Glutamatergic neuron (in vitro differentiated cells): ENCODE measurements at regions not wholly inside any gene's neighbourhood (a gene's known extent, or its start where the extent isn't known, plus 50 kb on each side); places are given as distances from the start of the nearest gene placed in this dataset.

Experiments used
- DNase-seq: peaks from one replicate; pipeline ENCODE4 v3.0.0; 2022
- H3K27ac Mint-ChIP-seq: one replicate; pipeline ENCODE4 v1.8.0; 2020; ENCODE audit warnings: mild to moderate bottlenecking, mixed read lengths, inconsistent platforms; ENCODE audit not compliant: unreplicated experiment
- H3K27me3 Mint-ChIP-seq: one replicate; pipeline ENCODE4 v1.8.0; 2020; ENCODE audit warnings: mild to moderate bottlenecking, moderate library complexity, mixed read lengths, inconsistent platforms; ENCODE audit not compliant: unreplicated experiment
- H3K36me3 Mint-ChIP-seq: one replicate; pipeline ENCODE4 v1.8.0; 2020; ENCODE audit warnings: mild to moderate bottlenecking, mixed read lengths, inconsistent platforms; ENCODE audit not compliant: unreplicated experiment
- H3K4me1 Mint-ChIP-seq: one replicate; pipeline ENCODE4 v1.8.0; 2020; ENCODE audit warnings: mild to moderate bottlenecking, low read depth, mixed read lengths, inconsistent platforms; ENCODE audit not compliant: unreplicated experiment
- H3K4me3 Mint-ChIP-seq: one replicate; pipeline ENCODE4 v1.8.0; 2020; ENCODE audit warnings: mild to moderate bottlenecking, mixed read lengths, inconsistent platforms; ENCODE audit not compliant: unreplicated experiment
- H3K9me3 Mint-ChIP-seq: one replicate; pipeline ENCODE4 v1.8.0; 2020; ENCODE audit warnings: mild to moderate bottlenecking, moderate library complexity, mixed read lengths, inconsistent platforms; ENCODE audit not compliant: unreplicated experiment
- TF ChIP-seq, protein P1 (sequence below): fragments of 200-600 bp; sonication (generic); IDR thresholded peaks from one replicate; pipeline ENCODE4 v1.5.0; 2021; ENCODE audit not compliant: partially characterized antibody, unreplicated experiment

- H3K27ac Mint-ChIP-seq, result no peak overlapping the region
- no peaks in the 10 kb centered on the region for H3K4me1 Mint-ChIP-seq
- TF ChIP-seq, protein P1, sequence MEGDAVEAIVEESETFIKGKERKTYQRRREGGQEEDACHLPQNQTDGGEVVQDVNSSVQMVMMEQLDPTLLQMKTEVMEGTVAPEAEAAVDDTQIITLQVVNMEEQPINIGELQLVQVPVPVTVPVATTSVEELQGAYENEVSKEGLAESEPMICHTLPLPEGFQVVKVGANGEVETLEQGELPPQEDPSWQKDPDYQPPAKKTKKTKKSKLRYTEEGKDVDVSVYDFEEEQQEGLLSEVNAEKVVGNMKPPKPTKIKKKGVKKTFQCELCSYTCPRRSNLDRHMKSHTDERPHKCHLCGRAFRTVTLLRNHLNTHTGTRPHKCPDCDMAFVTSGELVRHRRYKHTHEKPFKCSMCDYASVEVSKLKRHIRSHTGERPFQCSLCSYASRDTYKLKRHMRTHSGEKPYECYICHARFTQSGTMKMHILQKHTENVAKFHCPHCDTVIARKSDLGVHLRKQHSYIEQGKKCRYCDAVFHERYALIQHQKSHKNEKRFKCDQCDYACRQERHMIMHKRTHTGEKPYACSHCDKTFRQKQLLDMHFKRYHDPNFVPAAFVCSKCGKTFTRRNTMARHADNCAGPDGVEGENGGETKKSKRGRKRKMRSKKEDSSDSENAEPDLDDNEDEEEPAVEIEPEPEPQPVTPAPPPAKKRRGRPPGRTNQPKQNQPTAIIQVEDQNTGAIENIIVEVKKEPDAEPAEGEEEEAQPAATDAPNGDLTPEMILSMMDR, result no peak
- H3K9me3 Mint-ChIP-seq, result peaks cover 2% of the 10 kb centered on the region
- DNase-seq, result no peak
- H3K4me3 Mint-ChIP-seq, result no peak overlapping the region
- no peaks in the 10 kb centered on the region for H3K36me3 Mint-ChIP-seq
- H3K27me3 Mint-ChIP-seq, result no peaks in the 10 kb centered on the region
These were observed 529.7 kb downstream of the TBC1D32 start for GRCh38 chr6:120804612-120805011.

DNA sequence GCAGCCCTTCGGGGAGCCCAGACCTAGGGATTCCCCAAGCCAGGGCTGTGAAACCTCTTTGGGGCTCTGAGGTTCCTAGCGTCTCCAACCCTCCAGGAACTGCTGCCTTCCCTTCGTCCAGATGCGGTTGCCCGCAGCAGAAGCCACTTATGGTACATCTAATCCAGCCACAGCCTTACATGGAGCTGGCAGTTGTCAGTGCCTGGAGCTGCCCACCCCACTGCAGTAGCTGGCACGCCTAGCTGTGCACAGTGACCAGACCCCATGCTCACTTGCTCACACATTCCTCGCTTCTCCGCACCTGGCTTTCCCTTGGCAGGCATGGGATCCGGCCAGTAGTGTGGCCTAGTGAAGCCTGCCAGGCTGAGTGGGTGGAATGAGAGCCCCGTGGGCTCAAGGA lies 547.6 kb downstream of the TBC1D32 start:
- TF ChIP-seq, protein P1, result no peak
- Mint-ChIP-seq H3K4me3 (no peak overlapping the region), H3K27ac (no peak overlapping the region), H3K27me3 (no peaks in the 10 kb centered on the region), H3K4me1 (no peaks in the 10 kb centered on the region), H3K9me3 (no peaks in the 10 kb centered on the region), H3K36me3 (no peaks in the 10 kb centered on the region)
- no peak for DNase-seq

- H3K27ac Mint-ChIP-seq, result no peak overlapping the region
- no peak overlapping the region for H3K4me3 Mint-ChIP-seq
- H3K36me3 Mint-ChIP-seq, result no peaks in the 10 kb centered on the region
- no peaks in the 10 kb centered on the region for H3K27me3 Mint-ChIP-seq
- no peaks in the 10 kb centered on the region for H3K9me3 Mint-ChIP-seq
- no peaks in the 10 kb centered on the region for H3K4me1 Mint-ChIP-seq
- DNase-seq, result no peak
- TF ChIP-seq, protein P1, result no peak
These were observed 548.0 kb downstream of the TBC1D32 start for GRCh38 chr6:120786256-120786655.

DNA sequence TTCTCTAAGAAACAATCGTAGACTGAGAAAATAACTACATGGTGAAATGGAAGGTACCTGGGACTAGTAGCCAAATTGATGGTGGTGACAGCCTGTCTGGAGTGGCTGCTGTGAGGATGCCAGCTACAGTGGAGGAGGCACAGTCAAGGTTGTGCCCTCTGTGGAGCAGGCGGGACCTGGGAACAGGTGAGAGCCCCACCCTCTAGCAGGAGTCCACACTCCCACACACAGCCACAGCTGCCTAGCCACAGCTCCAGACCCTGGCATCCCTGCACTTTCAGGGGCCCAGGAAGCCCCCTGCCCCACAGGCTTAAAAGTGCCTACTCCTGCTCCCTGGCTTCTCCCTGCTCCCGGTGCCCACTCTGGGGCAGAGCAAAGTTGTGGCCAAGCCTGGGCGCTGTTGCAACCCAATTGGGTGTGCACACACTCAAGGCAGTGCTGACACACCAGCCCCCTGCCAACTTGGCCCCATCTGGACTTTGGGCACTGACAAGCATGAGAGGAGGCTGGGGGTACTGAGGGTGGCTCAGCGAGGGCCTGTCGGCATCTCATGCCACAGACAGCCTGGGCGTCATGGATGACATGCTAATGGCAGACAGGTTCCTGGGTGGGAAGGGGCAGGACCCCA lies 548.7 kb downstream of the TBC1D32 start:
- no peaks in the 10 kb centered on the region for H3K4me1 Mint-ChIP-seq
- H3K36me3 Mint-ChIP-seq, result no peaks in the 10 kb centered on the region
- H3K4me3 Mint-ChIP-seq, result no peak overlapping the region
- H3K9me3 Mint-ChIP-seq, result no peaks in the 10 kb centered on the region
- TF ChIP-seq, protein P1, result no peak
- DNase-seq, result no peak
- H3K27ac Mint-ChIP-seq, result no peak overlapping the region
- H3K27me3 Mint-ChIP-seq, result no peaks in the 10 kb centered on the region

DNA sequence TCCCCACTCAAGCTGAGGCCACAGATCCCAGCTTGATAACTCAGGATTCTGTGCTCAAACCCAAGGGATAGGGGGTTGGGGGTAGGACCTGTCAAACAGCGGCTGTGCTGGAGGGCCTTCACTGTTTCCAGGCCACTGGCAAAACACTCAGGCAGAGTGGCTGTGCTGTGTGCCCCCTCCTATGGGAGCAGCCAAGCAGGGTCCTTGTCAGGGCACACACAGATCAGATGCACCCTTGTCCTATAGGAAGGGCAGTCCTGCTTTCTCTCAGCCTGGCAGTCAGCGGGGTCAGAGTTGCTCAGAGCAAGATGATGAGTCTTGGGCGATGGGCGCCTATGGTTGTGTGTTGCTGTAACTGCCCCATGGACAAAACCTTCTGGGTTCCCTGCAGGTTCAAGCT lies 554.8 kb downstream of the TBC1D32 start:
- DNase-seq, result no peak
- Mint-ChIP-seq H3K36me3 (no peaks in the 10 kb centered on the region), H3K4me3 (no peak overlapping the region), H3K9me3 (peaks cover 4% of the 10 kb centered on the region), H3K27me3 (peaks cover 2% of the 10 kb centered on the region), H3K27ac (no peak overlapping the region), H3K4me1 (no peaks in the 10 kb centered on the region)
- TF ChIP-seq, protein P1, result no peak
